GM12865 (cell line): ENCODE measurements at regions not wholly inside any gene's neighbourhood (a gene's known extent, or its start where the extent isn't known, plus 50 kb on each side); places are given as distances from the start of the nearest gene placed in this dataset.

Experiments
- DNase-seq: peaks from one replicate; pipeline ENCODE4 v3.0.0; 2010; ENCODE audit warnings: low read depth
- H3K4me3 ChIP-seq: 2 replicates; pipeline ENCODE4 v1.5.1; 2011; ENCODE audit warnings: mild to moderate bottlenecking, low read depth, low read length, control low read depth
- CTCF ChIP-seq: IDR thresholded peaks from 2 replicates; pipeline ENCODE4 v1.5.1; 2011; ENCODE audit warnings: low read length, control low read depth, low read depth, inconsistent platforms; ENCODE audit not compliant: insufficient read depth; ENCODE audit errors: missing control alignments

GRCh38 chr14:95466506-95466905 lies 49.9 kb downstream of the SYNE3 start:
- TF ChIP-seq CTCF, result no peak
- no peak for DNase-seq
- no peak overlapping the region for H3K4me3 ChIP-seq

GRCh38 chr14:95465936-95466335 lies 50.5 kb downstream of the SYNE3 start:
- H3K4me3 ChIP-seq, result no peak overlapping the region
- TF ChIP-seq CTCF, result no peak
- no peak for DNase-seq

- TF ChIP-seq CTCF, result no peak
- H3K4me3 ChIP-seq, result no peak overlapping the region
- no peak for DNase-seq
Measured at GRCh38 chr14:95465358-95465757, 51.1 kb downstream of the SYNE3 start.

- no peak overlapping the region for H3K4me3 ChIP-seq
- no peak for TF ChIP-seq CTCF
- DNase-seq, result no peak
Measured at GRCh38 chr14:95464514-95464913, 51.9 kb downstream of the SYNE3 start.

- H3K4me3 ChIP-seq, result no peak overlapping the region
- no peak for DNase-seq
- TF ChIP-seq CTCF, result no peak
Measured at GRCh38 chr14:95464103-95464502, 52.3 kb downstream of the SYNE3 start.

GRCh38 chr14:95463171-95463901 lies 53.1 kb downstream of the SYNE3 start:
- no peak for DNase-seq
- H3K4me3 ChIP-seq, result no peak overlapping the region
- no peak for TF ChIP-seq CTCF

GRCh38 chr14:95462491-95462890 lies 54.0 kb downstream of the SYNE3 start:
- no peak for TF ChIP-seq CTCF
- no peak overlapping the region for H3K4me3 ChIP-seq
- DNase-seq, result no peak
